H1 (cell line): ENCODE measurements at regions not wholly inside any gene's neighbourhood (a gene's known extent, or its start where the extent isn't known, plus 50 kb on each side); places are given as distances from the start of the nearest gene placed in this dataset.

ENCODE experiments used
- CTCF ChIA-PET: fragments of 300-600 bp; sonication (Branson Sonifier 250); formaldehyde crosslinking; loops from one replicate; lab custom pipeline; 2021; ENCODE audit not compliant: partially characterized antibody; lab: Charles Lee
- POLR2A ChIA-PET: fragments of 300-600 bp; sonication (Branson Sonifier 250); formaldehyde crosslinking; loops from one replicate; lab custom pipeline; 2021; ENCODE audit warnings: inconsistent platforms; ENCODE audit not compliant: partially characterized antibody; lab: Charles Lee
- DNase-seq, 2 experiments: peaks; one replicate each; pipeline versions ENCODE4 v3.0.0 to v3.0.0-alpha.2; 2010 to 2022; ENCODE audit warnings: low spot score in 2 of 2, low read depth in 1 of 2, mixed read lengths in 1 of 2
- FAIRE-seq: peaks from 2 replicates; lab custom pipeline; 2011; peaks lifted over from hg19 to GRCh38; lab: Jason Lieb, UNC
- H2AFZ ChIP-seq: 2 replicates; pipeline ENCODE4 v1.8.1; 2012; ENCODE audit warnings: low read length, inconsistent platforms
- H2AK5ac ChIP-seq: 2 replicates; pipeline ENCODE4 v1.6.1; 2013; ENCODE audit warnings: low read depth, low read length
- H2BK120ac ChIP-seq: replicated peaks from 2 replicates; pipeline ENCODE3; 2013; ENCODE audit warnings: low read depth, low read length, inconsistent platforms
- H2BK12ac ChIP-seq: 2 replicates; pipeline ENCODE4 v1.6.1; 2013; ENCODE audit warnings: low read depth, low read length
- H2BK15ac ChIP-seq: 2 replicates; pipeline ENCODE4 v1.6.1; 2013; ENCODE audit warnings: low read length
- H2BK20ac ChIP-seq: 2 replicates; pipeline ENCODE4 v1.6.1; 2013; ENCODE audit warnings: low read length
- H2BK5ac ChIP-seq: 2 replicates; pipeline ENCODE4 v1.6.1; 2013; ENCODE audit warnings: low read depth, low read length
- H3K14ac ChIP-seq: 2 replicates; pipeline ENCODE4 v1.6.1; 2013; ENCODE audit warnings: inconsistent platforms; ENCODE audit not compliant: insufficient read length
- H3K18ac ChIP-seq: 2 replicates; pipeline ENCODE4 v1.6.1; 2013; ENCODE audit warnings: low read length; ENCODE audit errors: extremely low read depth
- H3K23ac ChIP-seq: 2 replicates; pipeline ENCODE4 v1.6.1; 2013; ENCODE audit warnings: inconsistent platforms; ENCODE audit not compliant: insufficient read length
- H3K23me2 ChIP-seq: 2 replicates; pipeline ENCODE4 v1.6.1; 2013; ENCODE audit warnings: low read depth, low read length
- H3K27ac ChIP-seq: 2 replicates; pipeline ENCODE4 v1.6.1; 2011; ENCODE audit warnings: low read depth, low read length, inconsistent platforms
- H3K27me3 ChIP-seq, 4 experiments: replicated peaks in 1 of 4; 1 replicate in 1 of 4; 2 replicates in 3 of 4; pipeline versions ENCODE4 v1.6.1 to v1.8.1; 2011 to 2013; ENCODE audit warnings: low read length in 3 of 4, mild to moderate bottlenecking in 3 of 4, inconsistent platforms in 2 of 4, mixed read lengths in 2 of 4, moderate library complexity in 1 of 4; ENCODE audit not compliant: control insufficient read depth in 3 of 4, insufficient read depth in 3 of 4; ENCODE audit errors: extremely low read depth in 1 of 4
- H3K36me3 ChIP-seq, 4 experiments: 2 replicates each; pipeline versions ENCODE4 v1.6.1 to v1.8.1; 2011 to 2013; ENCODE audit warnings: mild to moderate bottlenecking in 4 of 4, low read length in 3 of 4, moderate library complexity in 2 of 4, control low read depth in 1 of 4, inconsistent platforms in 1 of 4; ENCODE audit not compliant: insufficient read depth in 4 of 4, control insufficient read depth in 2 of 4
- H3K4ac ChIP-seq: replicated peaks from 2 replicates; pipeline ENCODE3; 2013; ENCODE audit warnings: low read length, low read depth, mixed read lengths, inconsistent platforms; ENCODE audit not compliant: insufficient read length
- H3K4me1 ChIP-seq, 4 experiments: replicated peaks in 1 of 4; 1 replicate in 1 of 4; 2 replicates in 3 of 4; pipeline versions ENCODE4 v1.6.1 to v1.8.1; 2011 to 2013; ENCODE audit warnings: low read length in 3 of 4, inconsistent platforms in 2 of 4, mixed read lengths in 1 of 4; ENCODE audit not compliant: insufficient read depth in 4 of 4, control insufficient read depth in 3 of 4
- H3K4me2 ChIP-seq, 2 experiments: 2 replicates each; pipeline versions ENCODE4 v1.6.1 to v1.8.1; 2011 to 2013; ENCODE audit warnings: low read depth in 2 of 2, low read length in 2 of 2, control low read depth in 1 of 2, inconsistent platforms in 1 of 2, mild to moderate bottlenecking in 1 of 2; ENCODE audit not compliant: insufficient read depth in 1 of 2
- H3K4me3 ChIP-seq, 4 experiments: fragments of 200-600, 300-600 bp in 1 of 4; sonication (generic), shearing (Covaris generic), sonication (Bioruptor Twin) in 1 of 4; 2 replicates each; pipeline versions ENCODE4 v1.5.1 to v1.8.1; 2011 to 2016; ENCODE audit warnings: low read length in 4 of 4, low read depth in 3 of 4, control low read depth in 2 of 4, inconsistent platforms in 2 of 4, mild to moderate bottlenecking in 2 of 4, mixed read lengths in 1 of 4, moderate library complexity in 1 of 4; ENCODE audit not compliant: insufficient read depth in 2 of 4; ENCODE audit errors: extremely low read depth in 1 of 4
- H3K56ac ChIP-seq: replicated peaks from 2 replicates; pipeline ENCODE3; 2013; ENCODE audit warnings: low read depth, mild to moderate bottlenecking, mixed read lengths, low read length, inconsistent platforms; ENCODE audit not compliant: insufficient read length
- H3K79me1 ChIP-seq: 2 replicates; pipeline ENCODE4 v1.6.1; 2013; ENCODE audit warnings: low read depth, low read length, control low read depth
- H3K79me2 ChIP-seq, 2 experiments: 2 replicates each; pipeline versions ENCODE4 v1.6.1 to v1.8.1; 2012 to 2013; ENCODE audit warnings: low read length in 2 of 2, mild to moderate bottlenecking in 2 of 2, inconsistent platforms in 1 of 2; ENCODE audit not compliant: insufficient read depth in 2 of 2, control insufficient read depth in 1 of 2
- H3K9ac ChIP-seq, 4 experiments: replicated peaks in 1 of 4; 1 replicate in 1 of 4; 2 replicates in 3 of 4; pipeline versions ENCODE4 v1.6.1 to v1.8.1; 2011 to 2013; ENCODE audit warnings: low read depth in 3 of 4, low read length in 3 of 4, control low read depth in 2 of 4, mild to moderate bottlenecking in 2 of 4, moderate library complexity in 2 of 4, inconsistent platforms in 1 of 4; ENCODE audit errors: extremely low read depth in 1 of 4
- H3K9me3 ChIP-seq, 2 experiments: 2 replicates each; pipeline versions ENCODE4 v1.6.1 to v1.8.1; 2012 to 2013; ENCODE audit warnings: mild to moderate bottlenecking in 2 of 2, moderate library complexity in 2 of 2, control low read depth in 1 of 2, inconsistent platforms in 1 of 2, low read depth in 1 of 2, low read length in 1 of 2, mixed read lengths in 1 of 2; ENCODE audit not compliant: insufficient read depth in 2 of 2
- H4K20me1 ChIP-seq, 2 experiments: replicated peaks in 1 of 2; 2 replicates each; pipeline versions ENCODE3 to v1.8.1; 2011 to 2013; ENCODE audit warnings: inconsistent platforms in 2 of 2, low read length in 2 of 2, mild to moderate bottlenecking in 1 of 2; ENCODE audit not compliant: insufficient read depth in 2 of 2, control insufficient read depth in 1 of 2
- H4K5ac ChIP-seq: 2 replicates; pipeline ENCODE4 v1.6.1; 2013; ENCODE audit warnings: low read length, low read depth, mixed read lengths, inconsistent platforms; ENCODE audit not compliant: insufficient read length
- H4K8ac ChIP-seq: 2 replicates; pipeline ENCODE4 v1.8.0; 2013; ENCODE audit warnings: mild to moderate bottlenecking, moderate library complexity, low read length, inconsistent platforms; ENCODE audit not compliant: insufficient read depth; ENCODE audit errors: extremely low read depth
- H4K91ac ChIP-seq: replicated peaks from 2 replicates; pipeline ENCODE3; 2013; ENCODE audit warnings: low read length, mixed read lengths, inconsistent platforms; ENCODE audit not compliant: insufficient read length
- BACH1 ChIP-seq: IDR thresholded peaks from 2 replicates; pipeline ENCODE4 v1.6.1; 2012; ENCODE audit warnings: low read length, improper control_type of control experiment
- BRCA1 ChIP-seq: IDR thresholded peaks from 2 replicates; pipeline ENCODE4 v1.6.1; 2012; ENCODE audit warnings: low read depth, low read length, improper control_type of control experiment
- CTCF ChIP-seq, 3 experiments: IDR thresholded peaks; 1 replicate in 2 of 3; 2 replicates in 1 of 3; pipeline versions ENCODE4 v1.5.1 to v1.6.1; 2011; ENCODE audit warnings: low read length in 3 of 3, mild to moderate bottlenecking in 3 of 3, inconsistent platforms in 2 of 3, low read depth in 1 of 3, moderate library complexity in 1 of 3; ENCODE audit not compliant: insufficient read depth in 1 of 3; ENCODE audit errors: control extremely low read depth in 1 of 3
- GTF2F1 ChIP-seq: IDR thresholded peaks from 2 replicates; pipeline ENCODE4 v1.6.1; 2012; ENCODE audit warnings: low read depth, low read length, improper control_type of control experiment, borderline replicate concordance
- HDAC6 ChIP-seq: IDR thresholded peaks from one replicate; pipeline ENCODE4 v1.7.1; 2012; ENCODE audit warnings: low read depth, mild to moderate bottlenecking, inconsistent platforms, low read length, moderate library complexity
- JUND ChIP-seq: IDR thresholded peaks from 2 replicates; pipeline ENCODE4 v1.6.1; 2011; ENCODE audit warnings: mild to moderate bottlenecking, improper control_type of control experiment, low read length
- MAFK ChIP-seq: IDR thresholded peaks from 2 replicates; pipeline ENCODE4 v1.6.1; 2012; ENCODE audit warnings: low read depth, mild to moderate bottlenecking, improper control_type of control experiment, low read length
- POLR2AphosphoS5 ChIP-seq: IDR thresholded peaks from 2 replicates; pipeline ENCODE4 v1.6.1; 2011; ENCODE audit warnings: low read depth, low read length
- POU5F1 ChIP-seq: IDR thresholded peaks from 2 replicates; pipeline ENCODE4 v1.6.1; 2011; ENCODE audit warnings: low read depth, mild to moderate bottlenecking, low read length, moderate library complexity
- SIRT6 ChIP-seq: IDR thresholded peaks from one replicate; pipeline ENCODE4 v1.7.1; 2012; ENCODE audit warnings: low read length, inconsistent platforms
- WGBS, 2 experiments: shearing (Covaris generic) in 1 of 2; methylation state at CpG; one replicate each; pipeline versions ENCODE4 v1.1.6 to v1.1.7; 2013 to 2015; ENCODE audit warnings: low lambda C conversion rate in 2 of 2, mixed read lengths in 2 of 2, inconsistent platforms in 1 of 2, low coverage in 1 of 2, missing lambda C conversion rate in 1 of 2; ENCODE audit not compliant: insufficient replicate concordance in 2 of 2, insufficient coverage in 1 of 2, insufficient read length in 1 of 2; ENCODE audit errors: extremely low coverage in 1 of 2, missing lambda C conversion rate in 1 of 2; 5-methylcytosine and 5-hydroxymethylcytosine counted together
- TF ChIP-seq, protein P1 (sequence below): IDR thresholded peaks from 2 replicates; pipeline ENCODE4 v1.6.1; 2012; ENCODE audit warnings: low read length, inconsistent platforms

- Histone ChIP-seq H3K79me1 (no peaks in the 10 kb centered on the region), H3K27ac (no peak overlapping the region), H3K4me2 (no peak overlapping the region), H3K79me2 (no peaks in the 10 kb centered on the region), H4K8ac (no peak overlapping the region), H3K4me1 (peaks cover 0 to 4% (median 1%) of the 10 kb centered on the region in 4 experiments; a peak in 2 of 7 replicates), H3K4ac (no peak overlapping the region), H2BK12ac (no peak overlapping the region), H2AK5ac (no peak overlapping the region), H2BK15ac (no peak overlapping the region), H4K20me1 (no peaks in the 10 kb centered on the region), H2BK120ac (no peak overlapping the region), H3K14ac (no peak overlapping the region), H3K56ac (no peak overlapping the region), H4K91ac (no peak overlapping the region), H3K27me3 (no peaks in the 10 kb centered on the region), H2AFZ (0 out of 2 replicates have a peak overlapping the region, but pooled peaks have one; percentile 9), H3K9ac (no peak overlapping the region), H3K18ac (no peak overlapping the region), H2BK20ac (no peak overlapping the region), H3K4me3 (no peak overlapping the region), H3K23ac (no peak overlapping the region), H3K23me2 (no peaks in the 10 kb centered on the region), H3K9me3 (no peaks in the 10 kb centered on the region), H4K5ac (no peak overlapping the region), H2BK5ac (no peak overlapping the region), H3K36me3 (no peaks in the 10 kb centered on the region)
- ChIA-PET POLR2A (no interaction called here), CTCF (no interaction called here)
- FAIRE-seq, result no peak
- DNase-seq, result no peak
- no peak for TF ChIP-seq GTF2F1
- TF ChIP-seq CTCF (IDR thresholded peaks at IDR 0.05; ENCODE audit: control extremely low read depth in 1 of 3, insufficient read depth in 1 of 3, low read depth in 1 of 3, low read length in 3 of 3), result no peak
- no peak for TF ChIP-seq SIRT6
- TF ChIP-seq POLR2AphosphoS5, result no peak
- no peak for TF ChIP-seq HDAC6
- no peak for TF ChIP-seq POU5F1
- TF ChIP-seq JUND, result no peak
- TF ChIP-seq MAFK, result no peak
- no peak for TF ChIP-seq BRCA1
- TF ChIP-seq, protein P1, sequence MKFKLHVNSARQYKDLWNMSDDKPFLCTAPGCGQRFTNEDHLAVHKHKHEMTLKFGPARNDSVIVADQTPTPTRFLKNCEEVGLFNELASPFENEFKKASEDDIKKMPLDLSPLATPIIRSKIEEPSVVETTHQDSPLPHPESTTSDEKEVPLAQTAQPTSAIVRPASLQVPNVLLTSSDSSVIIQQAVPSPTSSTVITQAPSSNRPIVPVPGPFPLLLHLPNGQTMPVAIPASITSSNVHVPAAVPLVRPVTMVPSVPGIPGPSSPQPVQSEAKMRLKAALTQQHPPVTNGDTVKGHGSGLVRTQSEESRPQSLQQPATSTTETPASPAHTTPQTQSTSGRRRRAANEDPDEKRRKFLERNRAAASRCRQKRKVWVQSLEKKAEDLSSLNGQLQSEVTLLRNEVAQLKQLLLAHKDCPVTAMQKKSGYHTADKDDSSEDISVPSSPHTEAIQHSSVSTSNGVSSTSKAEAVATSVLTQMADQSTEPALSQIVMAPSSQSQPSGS, result no peak
- no peak for TF ChIP-seq BACH1
- 89% methylated on average over 4 of the region's 4 CpGs; no CpG with 5 or more reads in 1 of the 2 experiments for WGBS, 2 experiments
Observed at GRCh38 chr5:106094204-106094607, 1576.5 kb downstream of the EFNA5 start.
